Smooth muscle cell of the brain vasculature (primary cell): ENCODE measurements at regions not wholly inside any gene's neighbourhood (a gene's known extent, or its start where the extent isn't known, plus 50 kb on each side); places are given as distances from the start of the nearest gene placed in this dataset.

Source experiments
- DNase-seq: peaks from one replicate; pipeline ENCODE4 v3.0.0-alpha.2; 2012; ENCODE audit warnings: low read depth, low spot score

- DNase-seq: no peak
Measured at GRCh38 chr5:175109058-175109755, 334.8 kb downstream of the DRD1 start.

GRCh38 chr5:175107865-175108264 is 336.1 kb downstream of the DRD1 start:
- no peak for DNase-seq

- DNase-seq: no peak
Measured at GRCh38 chr5:175107028-175107588, 336.9 kb downstream of the DRD1 start.

GRCh38 chr5:175104677-175105076 is 339.3 kb downstream of the DRD1 start:
- no peak for DNase-seq

DNA sequence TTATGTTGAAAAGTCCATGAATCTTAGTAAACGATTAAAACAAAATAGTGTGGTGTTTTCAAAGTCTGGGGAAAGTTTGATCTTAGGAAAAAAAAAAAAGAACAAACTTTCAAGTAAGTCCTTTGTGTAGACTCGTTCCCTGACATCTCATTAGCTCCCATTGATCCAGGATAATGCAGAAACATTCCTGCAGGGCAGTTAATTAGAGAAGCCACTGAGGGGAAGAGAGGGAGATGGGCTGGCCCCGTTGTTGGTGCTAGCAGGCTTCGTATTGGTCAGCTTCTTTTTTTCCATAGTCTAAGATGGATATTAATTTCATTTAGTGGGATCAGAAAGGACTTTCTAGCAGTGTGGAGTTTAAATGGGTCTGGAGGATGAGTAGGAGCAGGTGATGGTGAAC is 340.2 kb downstream of the DRD1 start:
- DNase-seq: no peak

DNA sequence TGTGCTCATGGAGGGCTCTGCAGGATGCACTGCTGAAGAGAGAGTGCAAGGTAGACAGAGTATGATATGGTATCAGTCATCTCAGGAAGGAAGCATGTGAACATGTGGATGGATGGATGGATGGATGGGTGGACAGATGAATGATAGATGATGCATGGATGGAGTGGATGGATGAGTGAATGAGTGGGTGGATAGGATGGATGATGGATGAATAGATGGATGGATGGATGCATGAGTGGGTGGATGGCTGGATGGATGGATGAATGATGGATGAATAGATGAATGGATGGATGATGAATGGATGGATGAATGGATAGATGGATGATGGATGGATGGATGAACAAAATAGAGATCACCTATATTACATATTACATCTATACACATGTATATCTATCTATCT is 341.3 kb downstream of the DRD1 start:
- no peak for DNase-seq

DNA sequence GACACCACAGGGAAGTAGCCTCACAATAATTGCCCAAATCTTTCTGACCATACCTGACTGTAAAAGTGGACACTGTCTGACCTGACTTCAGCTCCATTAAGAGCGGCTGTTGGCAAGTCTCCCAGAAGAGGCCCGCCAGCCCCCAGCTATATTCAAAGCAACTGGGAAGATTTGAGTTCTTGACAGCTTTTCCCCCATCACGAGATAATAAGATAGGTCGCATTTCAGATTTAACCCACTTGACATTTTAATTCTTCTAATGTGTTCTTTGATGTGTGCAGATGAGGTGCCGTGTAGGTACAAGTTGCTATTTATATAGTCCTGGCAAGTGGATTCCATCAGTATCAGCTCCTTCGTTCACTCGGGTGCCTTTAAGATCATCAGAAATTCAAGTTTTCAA is 345.7 kb downstream of the DRD1 start:
- no peak for DNase-seq

- no peak for DNase-seq
Measured at GRCh38 chr5:175096469-175097165, 347.4 kb downstream of the DRD1 start.

DNA sequence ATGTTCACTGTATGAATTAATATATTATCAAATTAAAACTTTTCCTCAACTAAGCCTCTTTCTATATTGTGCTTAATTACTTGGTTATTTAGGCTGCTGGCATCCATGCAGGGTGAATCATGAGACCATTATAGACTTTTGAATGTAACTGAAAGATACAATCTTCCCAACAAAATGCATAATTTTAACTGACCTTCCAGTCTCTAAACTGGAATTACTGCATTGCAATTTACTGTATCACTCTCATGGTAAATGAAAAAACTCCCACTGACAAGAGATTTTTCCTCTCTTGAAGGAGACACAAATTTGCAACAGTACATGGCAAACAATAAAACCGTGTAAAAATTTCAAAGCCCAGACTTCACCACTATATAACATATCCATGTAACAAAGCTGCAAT is 349.5 kb downstream of the DRD1 start:
- DNase-seq: no peak

GRCh38 chr5:175092691-175093090 is 351.3 kb downstream of the DRD1 start:
- no peak for DNase-seq

GRCh38 chr5:175088963-175089362 is 355.0 kb downstream of the DRD1 start:
- no peak for DNase-seq

GRCh38 chr5:175082866-175083590 is 358.6 kb downstream of the MSX2 start:
- DNase-seq: no peak

- DNase-seq: no peak
Measured at GRCh38 chr5:175082346-175082745, 358.0 kb downstream of the MSX2 start.

DNA sequence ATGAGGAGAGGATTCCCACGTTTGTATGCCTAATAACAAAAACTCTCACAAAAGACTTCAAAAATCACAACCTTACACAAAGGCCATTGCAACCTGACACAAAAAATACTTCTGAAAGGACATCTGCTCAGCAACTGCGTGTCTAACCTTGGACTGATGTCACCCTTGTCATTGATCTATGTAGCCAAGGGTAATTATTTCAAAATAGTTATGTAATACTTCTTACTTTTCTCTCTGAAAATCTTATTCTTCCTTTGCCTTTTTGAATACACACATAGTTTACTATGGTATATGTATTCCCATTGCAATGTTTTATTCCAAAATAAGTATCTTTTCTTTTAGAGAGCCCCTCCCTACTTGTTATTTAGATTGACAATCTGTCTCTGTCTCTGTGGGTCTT is 355.3 kb downstream of the MSX2 start:
- DNase-seq: no peak

DNA sequence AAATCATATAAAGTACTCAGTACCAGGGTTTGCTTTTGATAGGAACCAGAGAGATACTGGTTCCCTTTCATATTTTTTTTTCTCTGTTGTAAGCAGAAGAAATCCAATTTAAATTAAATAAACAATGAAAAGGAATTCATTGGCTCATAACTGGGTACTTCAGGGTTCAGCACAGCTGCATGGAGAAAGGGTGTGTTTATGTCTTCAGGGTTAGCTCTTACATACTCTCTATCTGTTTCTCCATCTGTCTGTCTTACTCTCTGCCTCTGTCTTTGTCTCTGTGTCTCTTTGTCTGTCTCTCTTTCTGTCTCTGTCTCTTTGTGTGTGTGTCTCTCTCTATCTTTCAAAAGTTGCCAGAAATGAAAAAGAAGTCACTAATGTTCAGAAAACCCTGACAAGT is 345.9 kb downstream of the MSX2 start:
- DNase-seq: no peak

GRCh38 chr5:175060257-175060656 is 335.9 kb downstream of the MSX2 start:
- DNase-seq: no peak

DNA sequence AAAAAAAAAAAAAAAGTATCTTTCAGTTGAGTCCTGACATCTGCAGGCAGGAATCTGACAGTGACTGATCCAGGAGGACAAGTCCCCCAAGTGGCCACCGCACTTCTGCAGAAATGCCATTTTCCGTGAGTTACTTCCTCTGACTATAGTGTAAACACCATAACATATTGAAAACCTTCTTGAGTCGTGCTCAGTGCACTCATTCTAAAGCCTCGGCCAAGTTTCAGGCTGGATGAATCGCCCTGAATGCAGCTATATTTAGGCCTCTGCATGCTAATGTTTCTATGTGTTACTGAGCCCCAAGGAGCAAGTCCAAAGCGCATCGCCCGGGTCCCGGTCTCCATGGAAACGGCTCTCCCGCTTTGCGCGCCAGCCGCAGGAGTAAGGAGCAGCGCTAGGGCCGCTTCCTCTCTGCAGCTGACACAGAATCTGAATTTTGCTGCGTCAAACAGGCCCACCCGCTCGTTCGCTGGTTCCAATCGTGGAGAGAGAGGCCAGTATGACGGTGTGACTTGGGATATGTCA is 335.4 kb downstream of the MSX2 start:
- DNase-seq: no peak

DNA sequence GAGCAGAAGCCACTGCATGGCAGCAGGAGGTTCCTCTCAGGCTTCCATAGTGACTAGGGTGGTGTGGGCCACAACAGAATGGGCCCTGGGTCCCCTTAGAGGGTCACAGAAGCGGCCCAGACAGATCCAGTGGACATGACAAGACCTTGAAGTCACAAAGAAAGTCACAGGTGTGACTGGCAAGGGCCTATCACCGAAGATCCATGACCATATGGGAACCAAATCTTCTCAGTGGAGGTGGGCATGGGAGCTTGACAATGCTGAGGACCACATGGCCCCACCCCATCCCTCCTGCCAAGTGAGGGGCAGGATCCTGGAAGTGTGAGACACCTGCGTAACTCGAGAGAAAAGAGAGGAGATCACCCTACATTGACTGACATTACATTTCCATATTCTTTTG is 332.4 kb downstream of the MSX2 start:
- DNase-seq: no peak

- no peak for DNase-seq
Measured at GRCh38 chr5:175054243-175054642, 329.9 kb downstream of the MSX2 start.

DNA sequence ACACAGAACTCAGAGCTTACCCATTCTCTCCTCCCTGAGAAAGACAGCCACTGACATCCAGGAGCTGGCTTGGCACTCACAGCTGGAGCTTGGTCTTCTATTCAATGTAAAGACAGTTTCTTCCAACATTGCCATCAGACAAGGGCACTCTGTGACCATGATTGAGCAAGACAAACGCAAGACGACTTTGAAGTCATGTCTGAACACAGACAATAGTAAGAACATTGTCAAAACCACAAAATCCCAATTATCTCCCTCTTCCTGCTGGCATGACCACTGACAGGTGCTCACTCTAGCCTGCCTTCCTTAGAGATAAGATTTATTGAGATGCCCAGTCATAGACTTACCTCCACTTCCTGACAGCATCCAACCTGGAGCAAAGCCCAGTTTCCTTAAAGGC is 328.0 kb downstream of the MSX2 start:
- DNase-seq: no peak

- DNase-seq: no peak
Measured at GRCh38 chr5:175047048-175047447, 322.7 kb downstream of the MSX2 start.

GRCh38 chr5:175045820-175046219 is 321.4 kb downstream of the MSX2 start:
- DNase-seq: no peak
